ENCODE measurements at regions not wholly inside any gene's neighbourhood (a gene's known extent, or its start where the extent isn't known, plus 50 kb on each side); places are given as distances from the start of the nearest gene placed in this dataset.

GRCh38 chr5:36371366-36371765 is 69.7 kb upstream of the RANBP3L start:
- no peak for TF ChIP-seq CTCF (IDR thresholded peaks at IDR 0.05; ENCODE audit: borderline replicate concordance, control extremely low read depth, extremely low read depth, insufficient read depth, missing control alignments)
- in situ Hi-C loops (cut with MboI; ENCODE audit: low sequenced_read_pairs, unreplicated experiment): no loop called here
- no peak for DNase-seq (ENCODE audit: low spot score)

GRCh38 chr5:36373527-36374086 is 71.9 kb upstream of the RANBP3L start:
- in situ Hi-C loops (cut with MboI; ENCODE audit: low sequenced_read_pairs, unreplicated experiment): no loop called here
- no peak for DNase-seq (ENCODE audit: low spot score)
- TF ChIP-seq CTCF (IDR thresholded peaks at IDR 0.05; ENCODE audit: borderline replicate concordance, control extremely low read depth, extremely low read depth, insufficient read depth, missing control alignments): no peak

GRCh38 chr5:36374266-36374862 is 72.7 kb upstream of the RANBP3L start:
- TF ChIP-seq CTCF (IDR thresholded peaks at IDR 0.05; ENCODE audit: borderline replicate concordance, control extremely low read depth, extremely low read depth, insufficient read depth, missing control alignments): no peak
- DNase-seq (ENCODE audit: low spot score): no peak
- in situ Hi-C loops (cut with MboI; ENCODE audit: low sequenced_read_pairs, unreplicated experiment): no loop called here

- in situ Hi-C loops (cut with MboI; ENCODE audit: low sequenced_read_pairs, unreplicated experiment): no loop called here
- no peak for TF ChIP-seq CTCF (IDR thresholded peaks at IDR 0.05; ENCODE audit: borderline replicate concordance, control extremely low read depth, extremely low read depth, insufficient read depth, missing control alignments)
- no peak for DNase-seq (ENCODE audit: low spot score)
Observed at GRCh38 chr5:36377192-36377591, 75.5 kb upstream of the RANBP3L start.

GRCh38 chr5:36378551-36378950 is 76.8 kb upstream of the RANBP3L start:
- no peak for DNase-seq (ENCODE audit: low spot score)
- in situ Hi-C loops (cut with MboI; ENCODE audit: low sequenced_read_pairs, unreplicated experiment): no loop called here

GRCh38 chr5:36382890-36383289 is 81.2 kb upstream of the RANBP3L start:
- in situ Hi-C loops (cut with MboI; ENCODE audit: low sequenced_read_pairs, unreplicated experiment): no loop called here
- no peak for TF ChIP-seq CTCF (IDR thresholded peaks at IDR 0.05; ENCODE audit: borderline replicate concordance, control extremely low read depth, extremely low read depth, insufficient read depth, missing control alignments)
- DNase-seq (ENCODE audit: low spot score): no peak

More at GRCh38 chr5:36378551-36378950, 76.8 kb upstream of the RANBP3L start:
- no peak for TF ChIP-seq CTCF (IDR thresholded peaks at IDR 0.05; ENCODE audit: borderline replicate concordance, control extremely low read depth, extremely low read depth, insufficient read depth, missing control alignments)

Measured in GM13976 (cell line).